Prostate gland (tissue), 2 donors: ENCODE measurements at regions not wholly inside any gene's neighbourhood (a gene's known extent, or its start where the extent isn't known, plus 50 kb on each side); places are given as distances from the start of the nearest gene placed in this dataset.

ENCODE experiments used
- POLR2A ChIP-seq: fragments of 450-650 bp; IDR thresholded peaks from one replicate; pipeline ENCODE4 v1.6.1; 2016; ENCODE audit warnings: antibody characterized with exemption, mild to moderate bottlenecking
- POLR2AphosphoS5 ChIP-seq: sonication (generic); formaldehyde crosslinking; IDR thresholded peaks from one replicate; pipeline ENCODE4 v1.6.1; 2017; ENCODE audit warnings: antibody characterized with exemption
- TF ChIP-seq, protein P1 (sequence below), 4 experiments: fragments of 200-600 bp in 2 of 4; fragments of 450-650 bp in 2 of 4; sonication (generic) in 2 of 4; IDR thresholded peaks; 1 replicate in 3 of 4; 2 replicates in 1 of 4; pipeline ENCODE4 v1.5.1; 2016 to 2019; ENCODE audit warnings: antibody characterized with exemption in 4 of 4, mild to moderate bottlenecking in 2 of 4, moderate library complexity in 2 of 4

- no peak for TF ChIP-seq POLR2A
- TF ChIP-seq, protein P1, sequence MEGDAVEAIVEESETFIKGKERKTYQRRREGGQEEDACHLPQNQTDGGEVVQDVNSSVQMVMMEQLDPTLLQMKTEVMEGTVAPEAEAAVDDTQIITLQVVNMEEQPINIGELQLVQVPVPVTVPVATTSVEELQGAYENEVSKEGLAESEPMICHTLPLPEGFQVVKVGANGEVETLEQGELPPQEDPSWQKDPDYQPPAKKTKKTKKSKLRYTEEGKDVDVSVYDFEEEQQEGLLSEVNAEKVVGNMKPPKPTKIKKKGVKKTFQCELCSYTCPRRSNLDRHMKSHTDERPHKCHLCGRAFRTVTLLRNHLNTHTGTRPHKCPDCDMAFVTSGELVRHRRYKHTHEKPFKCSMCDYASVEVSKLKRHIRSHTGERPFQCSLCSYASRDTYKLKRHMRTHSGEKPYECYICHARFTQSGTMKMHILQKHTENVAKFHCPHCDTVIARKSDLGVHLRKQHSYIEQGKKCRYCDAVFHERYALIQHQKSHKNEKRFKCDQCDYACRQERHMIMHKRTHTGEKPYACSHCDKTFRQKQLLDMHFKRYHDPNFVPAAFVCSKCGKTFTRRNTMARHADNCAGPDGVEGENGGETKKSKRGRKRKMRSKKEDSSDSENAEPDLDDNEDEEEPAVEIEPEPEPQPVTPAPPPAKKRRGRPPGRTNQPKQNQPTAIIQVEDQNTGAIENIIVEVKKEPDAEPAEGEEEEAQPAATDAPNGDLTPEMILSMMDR (IDR thresholded peaks at IDR 0.05): no peak
- no peak for TF ChIP-seq POLR2AphosphoS5
Measured at GRCh38 chrX:45517090-45517973, 316.7 kb upstream of the DIPK2B start.
